WERI-Rb-1 (cell line): ENCODE measurements at regions not wholly inside any gene's neighbourhood (a gene's known extent, or its start where the extent isn't known, plus 50 kb on each side); places are given as distances from the start of the nearest gene placed in this dataset.
A peak's percentile ranks its signal among the peaks of the same experiment; 100 is the strongest.

ENCODE experiments used
- DNase-seq: peaks from one replicate; pipeline ENCODE4 v3.0.0-alpha.2; 2020
- H3K27ac ChIP-seq: fragments of 250-450 bp; sonication (Bioruptor Pico); 2 replicates; pipeline ENCODE4 v1.5.1; 2020; ENCODE audit warnings: mild to moderate bottlenecking, moderate library complexity
- H3K27me3 ChIP-seq: fragments of 250-450 bp; sonication (Bioruptor Pico); 2 replicates; pipeline ENCODE4 v1.5.1; 2021; ENCODE audit warnings: mild to moderate bottlenecking, low read depth, moderate library complexity; ENCODE audit not compliant: insufficient read depth, severe bottlenecking
- H3K36me3 ChIP-seq: fragments of 250-450 bp; sonication (Bioruptor Pico); 2 replicates; pipeline ENCODE4 v1.5.1; 2020; ENCODE audit warnings: mild to moderate bottlenecking, moderate library complexity
- H3K4me3 ChIP-seq: 2 replicates; pipeline ENCODE4 v1.5.1; 2011; ENCODE audit warnings: low read depth, mild to moderate bottlenecking, control low read depth, low read length
- H3K9me3 ChIP-seq: fragments of 250-450 bp; sonication (Bioruptor Pico); 2 replicates; pipeline ENCODE4 v1.5.1; 2021; ENCODE audit warnings: mild to moderate bottlenecking, moderate library complexity; ENCODE audit not compliant: severe bottlenecking
- TF ChIP-seq, protein P1 (sequence below): IDR thresholded peaks from 2 replicates; pipeline ENCODE4 v1.5.1; 2011; ENCODE audit warnings: low read depth, mild to moderate bottlenecking, control low read depth, inconsistent platforms, low read length

DNA sequence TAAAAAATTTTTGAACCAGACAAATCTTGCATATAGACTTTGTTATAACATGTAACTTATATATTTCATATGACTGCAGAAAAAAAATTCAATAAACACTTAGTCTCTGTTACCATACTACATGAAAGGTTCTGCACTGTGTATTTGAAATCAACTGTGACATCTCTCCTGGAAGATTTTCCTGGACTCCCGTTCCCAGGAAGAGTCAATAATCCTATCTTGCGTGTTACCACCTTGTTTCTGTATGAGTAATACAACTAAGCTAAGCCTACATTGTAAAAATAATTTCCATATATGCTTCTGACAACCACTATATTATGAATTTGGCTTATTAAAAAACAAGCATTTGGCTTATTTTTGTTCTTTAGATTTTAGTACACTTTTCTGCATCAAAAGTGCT lies 665.6 kb upstream of the SOX9 start:
- no peak overlapping the region for H3K27ac ChIP-seq

DNA sequence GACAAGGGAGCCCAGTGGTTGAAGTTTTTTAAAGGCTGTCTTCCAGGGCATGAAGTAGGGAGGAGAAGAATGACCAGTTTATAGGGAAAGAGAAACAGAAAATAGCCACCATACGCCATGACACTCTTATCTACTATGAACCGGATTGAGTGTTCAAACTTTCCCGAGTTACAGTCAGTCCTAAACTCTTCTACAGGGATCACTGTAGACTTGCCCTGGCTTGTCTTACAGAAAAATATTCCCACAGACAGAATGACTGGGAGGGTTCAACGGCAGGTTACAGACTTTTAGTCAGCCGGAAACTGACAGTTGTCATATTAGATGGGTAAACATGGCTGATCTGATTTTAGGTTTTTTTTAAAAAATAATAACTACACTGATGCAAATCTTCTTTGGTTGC lies 662.5 kb upstream of the SOX9 start:
- no peak for DNase-seq
- no peak overlapping the region for H3K27ac ChIP-seq
- H3K36me3 ChIP-seq, result no peaks in the 10 kb centered on the region
- H3K27me3 ChIP-seq, result peaks cover 27% of the 10 kb centered on the region
- TF ChIP-seq, protein P1, sequence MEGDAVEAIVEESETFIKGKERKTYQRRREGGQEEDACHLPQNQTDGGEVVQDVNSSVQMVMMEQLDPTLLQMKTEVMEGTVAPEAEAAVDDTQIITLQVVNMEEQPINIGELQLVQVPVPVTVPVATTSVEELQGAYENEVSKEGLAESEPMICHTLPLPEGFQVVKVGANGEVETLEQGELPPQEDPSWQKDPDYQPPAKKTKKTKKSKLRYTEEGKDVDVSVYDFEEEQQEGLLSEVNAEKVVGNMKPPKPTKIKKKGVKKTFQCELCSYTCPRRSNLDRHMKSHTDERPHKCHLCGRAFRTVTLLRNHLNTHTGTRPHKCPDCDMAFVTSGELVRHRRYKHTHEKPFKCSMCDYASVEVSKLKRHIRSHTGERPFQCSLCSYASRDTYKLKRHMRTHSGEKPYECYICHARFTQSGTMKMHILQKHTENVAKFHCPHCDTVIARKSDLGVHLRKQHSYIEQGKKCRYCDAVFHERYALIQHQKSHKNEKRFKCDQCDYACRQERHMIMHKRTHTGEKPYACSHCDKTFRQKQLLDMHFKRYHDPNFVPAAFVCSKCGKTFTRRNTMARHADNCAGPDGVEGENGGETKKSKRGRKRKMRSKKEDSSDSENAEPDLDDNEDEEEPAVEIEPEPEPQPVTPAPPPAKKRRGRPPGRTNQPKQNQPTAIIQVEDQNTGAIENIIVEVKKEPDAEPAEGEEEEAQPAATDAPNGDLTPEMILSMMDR, result no peak
- no peaks in the 10 kb centered on the region for H3K9me3 ChIP-seq
- H3K4me3 ChIP-seq, result no peak overlapping the region

More for the DNA sequence above, 665.6 kb upstream of the SOX9 start:
- Histone ChIP-seq H3K4me3 (no peak overlapping the region), H3K27me3 (peaks cover 9% of the 10 kb centered on the region), H3K9me3 (peaks cover 3% of the 10 kb centered on the region), H3K36me3 (no peaks in the 10 kb centered on the region)
- no peak for DNase-seq
- TF ChIP-seq, protein P1, result no peak

DNA sequence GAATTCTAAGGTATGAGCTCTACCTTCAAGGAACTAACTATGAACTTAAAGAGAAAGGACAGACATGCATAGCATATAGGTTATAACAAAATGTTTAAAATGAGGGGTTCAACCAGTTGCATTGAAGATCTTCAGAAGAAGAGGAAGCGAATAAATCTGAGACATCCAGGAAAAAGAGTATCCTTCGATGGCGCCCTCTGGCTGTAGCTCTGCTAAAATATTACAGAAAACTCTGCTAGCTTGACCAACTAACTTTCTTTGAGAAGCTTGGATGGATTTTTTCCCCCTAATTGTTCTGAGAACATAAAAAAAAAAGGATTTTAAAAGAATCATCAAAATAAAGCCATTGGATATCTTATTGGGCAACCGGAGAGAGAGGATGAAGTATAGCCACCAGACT lies 659.9 kb upstream of the SOX9 start:
- TF ChIP-seq, protein P1, result peak; percentile 47
- Histone ChIP-seq H3K4me3 (no peak overlapping the region), H3K27ac (no peak overlapping the region), H3K27me3 (peaks cover 40% of the 10 kb centered on the region), H3K9me3 (no peaks in the 10 kb centered on the region), H3K36me3 (no peaks in the 10 kb centered on the region)
- peak; percentile 30 for DNase-seq

DNA sequence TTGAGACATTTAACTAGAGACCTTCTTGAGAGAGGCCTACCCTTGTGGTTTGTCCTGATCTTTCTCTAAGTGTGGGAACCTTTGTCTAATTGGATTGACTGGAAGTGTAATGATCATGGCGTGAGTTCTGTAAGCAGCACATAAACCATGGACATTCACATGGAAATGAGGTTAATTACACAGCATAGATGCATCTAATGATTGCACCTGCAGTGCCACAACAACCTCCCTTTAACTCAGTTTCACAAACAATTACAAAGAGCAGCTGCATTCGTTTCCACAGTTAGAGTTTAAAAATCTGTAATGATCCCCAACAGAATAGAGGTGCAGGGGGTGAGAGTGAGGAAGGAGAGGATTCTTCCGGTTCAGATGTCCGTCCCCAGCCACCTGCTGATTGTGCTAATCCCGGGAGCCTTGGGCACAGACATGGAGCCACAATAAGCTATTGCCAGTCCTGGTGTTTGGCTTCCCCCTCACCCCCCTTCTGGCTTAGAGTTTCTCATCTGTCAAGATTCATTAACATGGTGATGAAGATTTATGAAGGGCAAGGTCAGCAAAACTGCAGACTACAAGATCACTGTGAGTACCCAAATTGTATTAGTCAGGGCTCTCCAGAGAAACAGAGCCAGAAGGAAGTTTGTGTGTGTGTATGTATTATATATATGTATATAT lies 659.2 kb upstream of the SOX9 start:
- peak; percentile 8 for DNase-seq
- Histone ChIP-seq H3K27me3 (peaks cover 45% of the 10 kb centered on the region), H3K4me3 (no peak overlapping the region), H3K36me3 (no peaks in the 10 kb centered on the region), H3K9me3 (no peaks in the 10 kb centered on the region), H3K27ac (no peak overlapping the region)
- TF ChIP-seq, protein P1, result no peak

DNA sequence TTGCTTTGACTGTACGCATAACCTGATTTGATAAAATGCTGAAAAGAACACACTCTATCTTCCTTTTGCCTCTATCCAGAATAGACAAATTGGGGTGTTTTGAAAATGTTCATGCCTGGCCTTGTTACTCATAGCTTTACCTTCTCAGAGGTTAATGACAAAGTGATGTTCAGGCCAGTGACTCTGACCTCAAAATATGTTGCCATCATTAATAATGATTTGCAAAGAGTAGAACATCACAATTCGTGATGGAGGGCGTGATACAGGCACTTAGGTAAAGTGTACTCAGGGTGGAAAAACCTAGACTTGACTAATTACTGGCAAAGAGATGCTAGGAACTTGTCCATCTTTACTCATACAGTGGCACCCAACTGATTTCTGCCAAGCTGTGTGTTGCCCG lies 656.6 kb upstream of the SOX9 start:
- Histone ChIP-seq H3K36me3 (no peaks in the 10 kb centered on the region), H3K9me3 (no peaks in the 10 kb centered on the region), H3K27me3 (peaks cover 57% of the 10 kb centered on the region), H3K4me3 (no peak overlapping the region), H3K27ac (no peak overlapping the region)
- TF ChIP-seq, protein P1, result no peak
- DNase-seq, result no peak

DNA sequence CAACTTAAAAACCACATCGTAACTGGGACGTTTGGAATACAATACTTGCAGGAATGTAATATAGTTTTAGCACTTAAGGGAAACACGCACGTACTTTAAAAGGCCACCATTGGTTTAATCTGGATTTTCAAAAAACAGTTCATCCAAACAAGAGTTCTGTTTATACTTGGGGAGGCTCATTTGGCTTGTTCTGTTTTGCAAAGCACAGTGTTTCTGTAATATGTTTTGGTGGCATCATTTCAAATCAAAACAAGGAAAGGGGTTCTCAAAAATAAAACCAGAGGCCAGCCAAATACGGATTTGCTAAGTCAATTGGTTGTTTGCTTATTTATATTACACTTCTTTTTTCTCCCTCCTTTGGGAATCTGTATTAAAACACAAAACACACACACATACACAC lies 656.1 kb upstream of the SOX9 start:
- no peak for DNase-seq
- H3K9me3 ChIP-seq, result no peaks in the 10 kb centered on the region
- H3K27me3 ChIP-seq, result peaks cover 59% of the 10 kb centered on the region
- no peak overlapping the region for H3K27ac ChIP-seq
- TF ChIP-seq, protein P1, result no peak
- no peaks in the 10 kb centered on the region for H3K36me3 ChIP-seq
- no peak overlapping the region for H3K4me3 ChIP-seq
